Hippocampal formation (tissue), 2 donors: ENCODE measurements at regions not wholly inside any gene's neighbourhood (a gene's known extent, or its start where the extent isn't known, plus 50 kb on each side); places are given as distances from the start of the nearest gene placed in this dataset.

Source experiments
- DNase-seq, 2 donors: peaks; one replicate each; lab custom pipeline; 2025; lab: John Stamatoyannopoulos, UW

GRCh38 chr10:35699848-35700486 lies 57.9 kb upstream of the FZD8 start:
- DNase-seq: no peak

GRCh38 chr10:35696392-35697287 lies 54.5 kb upstream of the FZD8 start:
- no peak for DNase-seq

GRCh38 chr10:35693800-35694199 lies 51.7 kb upstream of the FZD8 start:
- no peak for DNase-seq
